GM06990 (cell line): ENCODE measurements at regions not wholly inside any gene's neighbourhood (a gene's known extent, or its start where the extent isn't known, plus 50 kb on each side); places are given as distances from the start of the nearest gene placed in this dataset.
"Not testable (repeated sequence)": the region's sequence is repeated elsewhere in the genome, so short reads cannot be mapped to it uniquely, and the experiment has no call there.

Source experiments
- DNase-seq: peaks from one replicate; pipeline ENCODE4 v3.0.0-alpha.2; 2011; ENCODE audit not compliant: insufficient read length; ENCODE audit errors: extremely low read depth
- H3K27me3 ChIP-seq: replicated peaks from 2 replicates; pipeline ENCODE4 v1.6.0; 2011; ENCODE audit warnings: low read length; ENCODE audit not compliant: control insufficient read depth, insufficient read depth
- H3K36me3 ChIP-seq: 2 replicates; pipeline ENCODE4 v1.5.1; 2011; ENCODE audit warnings: low read length; ENCODE audit not compliant: control insufficient read depth, insufficient read depth
- H3K4me3 ChIP-seq: replicated peaks from 2 replicates; pipeline ENCODE4 v1.5.1; 2011; ENCODE audit warnings: low read depth, mild to moderate bottlenecking, control low read depth, low read length
- TF ChIP-seq, protein P1 (sequence below): IDR thresholded peaks from 2 replicates; pipeline ENCODE4 v1.5.1; 2011; ENCODE audit warnings: low read length, control low read depth, mild to moderate bottlenecking, inconsistent platforms; ENCODE audit not compliant: insufficient read depth, poor library complexity, severe bottlenecking

DNA sequence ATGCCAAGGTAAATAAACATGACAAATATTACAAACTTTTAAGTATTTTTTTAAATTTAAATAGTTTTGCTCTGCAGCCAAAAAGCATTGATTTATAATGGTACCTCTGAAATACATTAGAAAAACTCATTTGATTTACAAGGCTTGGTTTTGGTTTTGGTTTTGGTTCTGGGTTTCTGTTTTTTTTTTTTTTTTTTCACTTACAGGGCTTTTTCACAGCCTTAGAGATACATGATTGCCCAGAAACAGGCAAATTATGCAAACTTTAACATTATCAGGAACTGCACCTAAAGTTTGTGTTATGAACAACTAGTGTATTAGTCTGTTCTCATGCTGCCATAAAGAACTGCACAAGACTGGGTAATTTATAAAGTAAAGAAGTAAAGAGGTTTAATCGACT is 196.4 kb upstream of the DDX53 start:
- TF ChIP-seq, protein P1, sequence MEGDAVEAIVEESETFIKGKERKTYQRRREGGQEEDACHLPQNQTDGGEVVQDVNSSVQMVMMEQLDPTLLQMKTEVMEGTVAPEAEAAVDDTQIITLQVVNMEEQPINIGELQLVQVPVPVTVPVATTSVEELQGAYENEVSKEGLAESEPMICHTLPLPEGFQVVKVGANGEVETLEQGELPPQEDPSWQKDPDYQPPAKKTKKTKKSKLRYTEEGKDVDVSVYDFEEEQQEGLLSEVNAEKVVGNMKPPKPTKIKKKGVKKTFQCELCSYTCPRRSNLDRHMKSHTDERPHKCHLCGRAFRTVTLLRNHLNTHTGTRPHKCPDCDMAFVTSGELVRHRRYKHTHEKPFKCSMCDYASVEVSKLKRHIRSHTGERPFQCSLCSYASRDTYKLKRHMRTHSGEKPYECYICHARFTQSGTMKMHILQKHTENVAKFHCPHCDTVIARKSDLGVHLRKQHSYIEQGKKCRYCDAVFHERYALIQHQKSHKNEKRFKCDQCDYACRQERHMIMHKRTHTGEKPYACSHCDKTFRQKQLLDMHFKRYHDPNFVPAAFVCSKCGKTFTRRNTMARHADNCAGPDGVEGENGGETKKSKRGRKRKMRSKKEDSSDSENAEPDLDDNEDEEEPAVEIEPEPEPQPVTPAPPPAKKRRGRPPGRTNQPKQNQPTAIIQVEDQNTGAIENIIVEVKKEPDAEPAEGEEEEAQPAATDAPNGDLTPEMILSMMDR, result no peak
- Histone ChIP-seq H3K36me3 (no peaks in the 10 kb centered on the region), H3K27me3 (no peaks in the 10 kb centered on the region), H3K4me3 (no peak overlapping the region)
- no peak for DNase-seq

DNA sequence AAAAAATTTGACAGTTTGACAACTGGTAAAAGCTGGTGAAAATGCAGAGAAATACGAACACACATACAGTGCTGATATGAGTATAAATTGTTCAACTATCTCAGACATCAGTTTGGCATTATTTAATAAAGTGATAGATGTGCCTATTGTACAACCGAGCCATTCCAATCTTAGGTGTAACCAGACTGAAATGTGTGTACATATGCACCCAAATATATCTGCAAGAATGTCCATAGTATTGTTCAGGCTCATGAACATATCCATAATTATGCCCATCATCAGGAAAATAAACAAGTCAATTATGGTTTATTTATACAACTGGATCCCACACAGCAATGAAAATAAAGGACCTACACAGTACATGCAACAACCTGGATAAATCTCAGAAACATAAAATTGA is 188.9 kb upstream of the DDX53 start:
- H3K4me3 ChIP-seq, result no peak overlapping the region
- no peak for DNase-seq
- TF ChIP-seq, protein P1, result no peak
- no peaks in the 10 kb centered on the region for H3K36me3 ChIP-seq
- H3K27me3 ChIP-seq, result no peaks in the 10 kb centered on the region

DNA sequence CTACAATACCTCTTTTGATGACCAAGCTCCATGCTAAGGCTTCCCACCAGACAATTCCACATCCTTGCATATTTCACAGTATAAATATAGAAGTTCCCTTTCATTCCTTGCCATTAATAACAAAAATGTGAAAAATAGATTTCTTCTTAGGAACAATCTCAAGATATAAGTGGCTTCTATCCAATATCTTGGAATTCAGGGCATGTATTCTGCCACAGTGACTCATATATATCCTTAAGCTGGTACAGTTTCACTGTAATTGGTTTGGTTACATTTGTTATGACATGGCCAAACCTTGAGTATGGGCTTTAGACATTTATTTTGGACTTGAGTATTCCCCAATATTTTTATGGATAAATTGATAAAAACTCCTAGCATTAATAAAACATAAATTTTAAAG is 181.7 kb upstream of the DDX53 start:
- Histone ChIP-seq H3K36me3 (no peaks in the 10 kb centered on the region), H3K4me3 (no peak overlapping the region), H3K27me3 (no peaks in the 10 kb centered on the region)
- DNase-seq, result no peak
- TF ChIP-seq, protein P1, result no peak

DNA sequence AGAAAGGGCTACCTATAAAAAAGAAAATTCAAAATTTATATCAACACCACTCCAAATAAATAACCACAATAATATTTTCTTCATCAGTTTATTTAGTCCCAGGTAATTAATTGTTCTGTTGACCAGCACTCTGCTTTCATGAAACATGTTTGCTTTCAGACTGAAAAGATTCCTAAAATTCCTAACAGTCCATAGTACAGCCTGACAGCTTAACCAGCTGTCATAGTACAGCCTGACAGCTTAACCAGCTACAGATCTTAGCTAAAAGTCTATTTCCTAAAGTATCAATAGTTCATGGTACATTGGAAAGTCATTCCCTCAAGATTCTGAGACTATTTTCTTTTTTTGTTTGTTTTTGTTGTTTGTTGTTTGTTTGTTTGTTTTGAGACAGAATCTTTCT is 144.1 kb upstream of the DDX53 start:
- TF ChIP-seq, protein P1, result no peak
- H3K4me3 ChIP-seq, result no peak overlapping the region
- no peaks in the 10 kb centered on the region for H3K27me3 ChIP-seq
- no peak for DNase-seq
- H3K36me3 ChIP-seq, result no peaks in the 10 kb centered on the region

DNA sequence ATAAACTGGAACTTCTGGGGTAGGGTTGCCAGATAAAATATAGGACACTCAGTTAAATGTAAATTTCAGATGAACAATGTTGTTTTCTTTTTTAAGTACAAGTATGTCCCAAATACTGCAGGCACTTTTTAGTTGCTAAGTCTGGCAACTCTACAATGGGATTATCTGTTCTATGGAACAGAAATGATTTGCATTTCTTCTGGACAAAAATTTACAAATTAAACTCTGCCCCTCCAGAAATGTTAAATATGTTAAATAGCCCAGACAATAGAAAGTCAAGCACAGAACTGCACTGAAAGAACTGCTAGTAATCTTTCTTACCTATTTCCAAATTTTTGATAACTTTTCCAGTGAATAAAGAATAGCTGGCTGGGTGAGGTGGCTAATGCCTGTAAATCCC is 140.1 kb upstream of the DDX53 start:
- Histone ChIP-seq H3K4me3 (no peak overlapping the region), H3K36me3 (no peaks in the 10 kb centered on the region), H3K27me3 (no peaks in the 10 kb centered on the region)
- DNase-seq, result no peak
- TF ChIP-seq, protein P1, result no peak

DNA sequence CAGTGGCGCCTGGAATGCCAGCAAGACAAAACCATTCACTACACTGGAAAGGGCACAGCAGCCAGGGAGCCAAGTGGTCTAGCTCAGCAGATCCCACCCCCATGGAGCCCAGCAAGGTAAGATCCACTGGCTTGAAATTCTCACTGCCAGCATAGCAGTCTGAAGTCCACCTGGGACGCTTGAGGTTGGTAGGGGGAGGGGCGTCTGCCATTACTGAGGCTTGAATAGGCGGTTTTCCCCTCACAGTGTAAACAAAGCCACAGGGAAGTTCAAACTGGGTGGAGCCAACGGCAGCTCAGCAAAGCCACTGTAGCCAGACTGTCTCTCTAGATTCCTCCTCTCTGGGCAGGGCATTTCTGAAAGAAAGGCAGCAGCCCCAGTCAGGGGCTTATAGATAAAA is 133.0 kb upstream of the DDX53 start:
- H3K4me3 ChIP-seq, H3K36me3 ChIP-seq, H3K27me3 ChIP-seq, DNase-seq: not testable (repeated sequence)
